NB4 (cell line): ENCODE measurements at regions not wholly inside any gene's neighbourhood (a gene's known extent, or its start where the extent isn't known, plus 50 kb on each side); places are given as distances from the start of the nearest gene placed in this dataset.

ENCODE experiments used
- DNase-seq: peaks from one replicate; pipeline ENCODE4 v3.0.0; 2010; ENCODE audit warnings: low read depth
- H3K4me3 ChIP-seq: one replicate; pipeline ENCODE4 v1.5.1; 2011; ENCODE audit warnings: mild to moderate bottlenecking, low read depth, low read length, moderate library complexity
- MYC ChIP-seq: IDR thresholded peaks from 2 replicates; pipeline ENCODE4 v1.6.1; 2011; ENCODE audit warnings: low read depth, low read length
- POLR2A ChIP-seq: IDR thresholded peaks from 2 replicates; pipeline ENCODE4 v1.6.1; 2011; ENCODE audit warnings: mild to moderate bottlenecking; ENCODE audit not compliant: insufficient read length; ENCODE audit errors: extremely low read depth
- TF ChIP-seq, protein P1 (sequence below): IDR thresholded peaks from one replicate; pipeline ENCODE4 v1.5.1; 2012; ENCODE audit warnings: low read depth, low read length
- TF ChIP-seq, protein P2 (sequence below): IDR thresholded peaks from 2 replicates; pipeline ENCODE4 v1.6.1; 2011; ENCODE audit warnings: low read depth, low read length

DNA sequence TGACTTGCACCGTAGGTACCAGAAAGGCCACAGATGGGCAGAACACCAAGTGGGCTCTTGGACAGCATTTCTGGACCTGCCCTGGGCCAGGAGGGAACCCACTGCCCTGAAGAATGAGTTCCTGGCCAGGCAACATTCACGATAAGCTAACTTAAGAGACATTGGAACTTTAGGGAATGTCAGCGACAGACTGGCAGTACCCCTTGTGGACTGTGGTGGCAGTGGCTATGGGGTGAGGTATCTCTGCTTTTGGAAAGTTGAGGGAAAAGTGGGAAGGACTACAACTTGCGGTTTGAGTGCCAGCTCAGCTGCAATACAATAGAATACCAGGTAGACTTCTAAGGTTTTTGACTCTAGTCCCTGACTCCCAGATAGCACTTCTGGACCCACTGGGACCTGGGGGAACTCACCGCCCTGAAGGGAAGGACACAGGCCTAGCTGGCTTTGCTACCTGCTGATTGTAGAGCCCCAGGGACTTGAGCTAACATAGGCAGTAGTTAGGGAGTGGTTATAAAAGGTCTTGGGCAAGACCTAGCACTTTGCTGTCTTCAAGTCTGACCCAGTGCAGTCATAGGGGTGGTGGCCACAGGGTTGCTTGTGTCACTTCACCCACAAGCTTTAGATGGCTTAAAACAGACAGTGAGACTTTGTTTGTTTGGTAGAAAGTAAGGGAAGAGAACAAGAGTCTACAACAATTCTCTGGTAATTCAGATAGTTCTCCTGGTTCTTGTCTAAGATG lies 617.6 kb downstream of the COL12A1 start:
- TF ChIP-seq, protein P1, sequence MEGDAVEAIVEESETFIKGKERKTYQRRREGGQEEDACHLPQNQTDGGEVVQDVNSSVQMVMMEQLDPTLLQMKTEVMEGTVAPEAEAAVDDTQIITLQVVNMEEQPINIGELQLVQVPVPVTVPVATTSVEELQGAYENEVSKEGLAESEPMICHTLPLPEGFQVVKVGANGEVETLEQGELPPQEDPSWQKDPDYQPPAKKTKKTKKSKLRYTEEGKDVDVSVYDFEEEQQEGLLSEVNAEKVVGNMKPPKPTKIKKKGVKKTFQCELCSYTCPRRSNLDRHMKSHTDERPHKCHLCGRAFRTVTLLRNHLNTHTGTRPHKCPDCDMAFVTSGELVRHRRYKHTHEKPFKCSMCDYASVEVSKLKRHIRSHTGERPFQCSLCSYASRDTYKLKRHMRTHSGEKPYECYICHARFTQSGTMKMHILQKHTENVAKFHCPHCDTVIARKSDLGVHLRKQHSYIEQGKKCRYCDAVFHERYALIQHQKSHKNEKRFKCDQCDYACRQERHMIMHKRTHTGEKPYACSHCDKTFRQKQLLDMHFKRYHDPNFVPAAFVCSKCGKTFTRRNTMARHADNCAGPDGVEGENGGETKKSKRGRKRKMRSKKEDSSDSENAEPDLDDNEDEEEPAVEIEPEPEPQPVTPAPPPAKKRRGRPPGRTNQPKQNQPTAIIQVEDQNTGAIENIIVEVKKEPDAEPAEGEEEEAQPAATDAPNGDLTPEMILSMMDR, result no peak
- TF ChIP-seq, protein P2, sequence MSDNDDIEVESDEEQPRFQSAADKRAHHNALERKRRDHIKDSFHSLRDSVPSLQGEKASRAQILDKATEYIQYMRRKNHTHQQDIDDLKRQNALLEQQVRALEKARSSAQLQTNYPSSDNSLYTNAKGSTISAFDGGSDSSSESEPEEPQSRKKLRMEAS, result no peak
- no peak for TF ChIP-seq MYC
- TF ChIP-seq POLR2A, result no peak
- H3K4me3 ChIP-seq, result no peak overlapping the region
- no peak for DNase-seq

DNA sequence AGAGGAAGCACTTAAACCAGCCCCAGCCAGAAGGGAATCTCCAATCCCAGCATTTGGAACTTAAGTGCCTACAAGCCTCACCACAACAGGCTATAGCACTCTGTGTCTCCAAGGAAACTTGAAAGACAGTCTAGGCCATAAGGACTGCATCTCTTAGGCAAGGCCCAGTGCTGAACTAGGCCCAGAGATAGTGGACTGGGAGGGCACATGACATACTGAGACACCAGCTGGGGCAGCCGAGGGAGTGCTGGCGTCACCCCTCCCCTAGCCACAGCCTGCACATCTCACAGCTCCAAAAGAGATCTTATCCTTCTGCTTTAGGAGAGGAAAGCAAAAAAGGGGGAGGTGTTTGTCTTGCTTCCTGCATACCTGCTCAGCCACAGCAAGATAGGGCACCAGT lies 618.5 kb downstream of the COL12A1 start:
- DNase-seq, result no peak
- H3K4me3 ChIP-seq, result no peak overlapping the region
- no peak for TF ChIP-seq POLR2A

DNA sequence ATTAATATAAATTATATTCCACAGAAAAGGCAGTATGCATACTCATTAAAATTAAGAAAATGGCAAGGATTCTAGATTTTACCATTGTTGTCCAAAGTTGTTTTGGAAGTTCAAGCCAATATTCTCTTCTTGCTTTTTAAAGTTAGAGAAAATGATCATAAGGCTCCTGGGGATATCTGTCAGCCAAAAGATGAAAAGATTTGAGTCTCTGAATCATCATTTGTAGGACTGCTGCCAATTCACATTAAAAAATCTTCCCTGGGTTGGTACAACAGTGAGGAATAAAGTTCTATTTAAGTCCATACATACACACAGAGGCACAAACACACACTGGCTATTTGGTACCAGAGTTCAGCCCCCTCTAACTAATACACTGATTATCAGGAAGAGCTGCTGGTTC lies 620.1 kb downstream of the COL12A1 start:
- H3K4me3 ChIP-seq, result no peak overlapping the region
- no peak for DNase-seq
- TF ChIP-seq POLR2A, result no peak
- TF ChIP-seq, protein P2, result no peak
- TF ChIP-seq, protein P1, result no peak
- TF ChIP-seq MYC, result no peak

DNA sequence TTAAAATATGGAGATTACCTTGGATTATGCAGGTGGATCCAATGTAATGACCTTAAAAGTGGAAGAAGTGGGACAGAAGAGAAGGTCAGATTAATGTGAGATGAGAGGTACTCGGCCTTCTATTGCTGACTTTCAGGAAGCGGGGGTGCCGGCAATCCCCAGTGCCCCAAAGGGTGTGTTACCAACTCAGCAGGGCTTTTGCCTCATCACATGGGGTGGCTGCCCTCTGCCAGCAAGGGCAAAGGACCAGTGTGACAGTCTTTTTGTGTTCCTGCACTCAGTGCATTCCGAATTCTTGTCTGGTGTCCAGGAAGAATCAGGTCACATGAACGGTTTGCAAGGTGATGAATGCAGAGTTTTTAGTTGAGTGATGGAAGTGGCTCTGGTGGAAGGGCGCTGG lies 624.2 kb downstream of the COL12A1 start:
- no peak for DNase-seq
- no peak overlapping the region for H3K4me3 ChIP-seq
- TF ChIP-seq MYC, result no peak
- TF ChIP-seq, protein P2, result no peak
- no peak for TF ChIP-seq POLR2A
- TF ChIP-seq, protein P1, result no peak

DNA sequence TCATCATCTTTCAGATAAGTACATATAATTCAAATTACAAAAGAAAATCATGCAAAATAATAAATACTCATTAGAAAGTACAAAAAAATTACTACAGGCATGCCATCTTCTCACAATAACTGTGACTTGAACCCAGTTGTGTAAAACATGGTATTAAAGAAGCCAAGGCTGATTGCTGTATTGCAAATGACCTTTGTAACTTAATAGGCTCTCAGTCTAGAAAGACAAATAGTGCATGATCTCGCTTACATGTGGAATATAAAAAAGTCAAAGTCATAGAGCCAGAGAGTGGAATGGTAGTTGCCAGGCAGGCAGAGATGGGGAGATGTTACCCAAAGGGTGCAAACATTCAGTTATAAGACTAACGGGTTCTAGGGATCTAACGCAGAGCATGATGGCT lies 626.1 kb downstream of the COL12A1 start:
- DNase-seq, result no peak
- TF ChIP-seq, protein P1, result no peak
- TF ChIP-seq MYC (no peak), POLR2A (no peak)
- TF ChIP-seq, protein P2, result no peak
- H3K4me3 ChIP-seq, result no peak overlapping the region

DNA sequence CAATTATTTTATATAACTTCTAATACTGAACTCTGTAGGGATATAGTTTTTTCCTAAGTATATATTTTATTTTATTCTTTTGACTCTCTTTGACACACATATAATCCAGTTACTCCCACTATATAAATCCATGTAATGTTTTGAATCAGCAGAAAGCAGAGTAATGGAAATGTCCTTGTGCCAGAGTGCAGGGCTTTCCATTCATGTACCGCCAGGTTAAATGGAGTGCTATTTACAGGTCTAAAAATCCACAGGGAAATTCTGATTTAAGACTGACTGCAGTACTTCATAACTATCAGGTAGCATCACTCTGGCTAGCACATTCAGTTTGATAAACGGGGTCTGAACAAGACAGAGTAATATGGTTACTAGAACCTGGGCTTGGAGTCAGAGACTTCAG lies 626.8 kb downstream of the COL12A1 start:
- DNase-seq, result no peak
- TF ChIP-seq POLR2A, result no peak
- no peak for TF ChIP-seq MYC
- TF ChIP-seq, protein P2, result no peak
- TF ChIP-seq, protein P1, result no peak

More for the DNA sequence above, 626.8 kb downstream of the COL12A1 start:
- no peak overlapping the region for H3K4me3 ChIP-seq
